A549 (cell line): ENCODE measurements at regions not wholly inside any gene's neighbourhood (a gene's known extent, or its start where the extent isn't known, plus 50 kb on each side); places are given as distances from the start of the nearest gene placed in this dataset.

Source experiments
- ATAC-seq, 2 experiments: fragments of 200-7000 bp in 1 of 2; fragments of >200 bp in 1 of 2; cut with Nextera tagmentation in 1 of 2; cut with Tn5 transposase in 1 of 2; 3 replicates each; pipeline versions ENCODE4 v1.8.0 to v1.9.1; 2018 to 2020; ENCODE audit warnings: mild to moderate bottlenecking in 1 of 2, moderate library complexity in 1 of 2
- CTCF ChIA-PET: fragments of 300-600 bp; sonication (Branson Sonifier 250); formaldehyde crosslinking; extraction: SDS; loops from one replicate; lab custom pipeline; 2021; ENCODE audit warnings: antibody characterized with exemption, inconsistent platforms; lab: Yijun Ruan, JAX
- POLR2A ChIA-PET: fragments of 350-600 bp; formaldehyde crosslinking; extraction: SDS; loops from one replicate; lab custom pipeline; 2021; ENCODE audit warnings: antibody characterized with exemption, inconsistent platforms; lab: Yijun Ruan, JAX
- DNase-seq, 2 experiments: peaks; one replicate each; pipeline versions ENCODE4 v3.0.0 to v3.0.0-alpha.2; 2011 to 2016; ENCODE audit warnings: low read depth in 1 of 2, low spot score in 1 of 2
- FAIRE-seq: peaks from 2 replicates; lab custom pipeline; 2011; peaks lifted over from hg19 to GRCh38; lab: Jason Lieb, UNC
- H3K27ac ChIP-seq, 2 experiments: fragments of >200 bp; sonication (Bioruptor Twin); formaldehyde crosslinking; 3 replicates each; pipeline ENCODE4 v1.5.1; 2016 to 2017
- H3K4me1 ChIP-seq: fragments of >200 bp; sonication (Bioruptor Twin); formaldehyde crosslinking; 3 replicates; pipeline ENCODE4 v1.6.1; 2016
- H3K4me2 ChIP-seq: fragments of >200 bp; sonication (Bioruptor Twin); formaldehyde crosslinking; 3 replicates; pipeline ENCODE4 v1.6.1; 2016
- H3K4me3 ChIP-seq: fragments of >200 bp; sonication (Bioruptor Twin); formaldehyde crosslinking; 3 replicates; pipeline ENCODE4 v1.5.1; 2016
- H3K9me3 ChIP-seq: fragments of >200 bp; sonication (Bioruptor Twin); formaldehyde crosslinking; 3 replicates; pipeline ENCODE4 v1.6.1; 2016
- BHLHE40 ChIP-seq: IDR thresholded peaks from 2 replicates; pipeline ENCODE4 v1.6.1; 2012; ENCODE audit warnings: low read depth, low read length, inconsistent platforms
- CBX8 ChIP-seq: fragments of 200-600 bp; sonication (generic); IDR thresholded peaks from 2 replicates; pipeline ENCODE4 v1.6.1; 2016
- CHD2 ChIP-seq: fragments of 150-350 bp; IDR thresholded peaks from 2 replicates; pipeline ENCODE4 v1.6.1; 2014; ENCODE audit warnings: low read length; ENCODE audit not compliant: partially characterized antibody
- CTCF ChIP-seq: fragments of >200 bp; sonication (Bioruptor Twin); formaldehyde crosslinking; IDR thresholded peaks from 3 replicates; pipeline ENCODE4 v1.5.1; 2016
- EHF ChIP-seq: fragments of 250-450 bp; sonication (Bioruptor Pico); IDR thresholded peaks from 2 replicates; pipeline ENCODE4 v1.5.0; 2020; ENCODE audit warnings: mild to moderate bottlenecking
- FOXS1 ChIP-seq: fragments of 250-450 bp; sonication (Bioruptor Pico); IDR thresholded peaks from 2 replicates; pipeline ENCODE4 v1.5.0; 2020; ENCODE audit warnings: mild to moderate bottlenecking, moderate library complexity
- GATA3 ChIP-seq: IDR thresholded peaks from 2 replicates; pipeline ENCODE4 v1.6.1; 2012; ENCODE audit warnings: borderline replicate concordance
- HOXA7 ChIP-seq: fragments of 250-450 bp; sonication (Bioruptor Pico); IDR thresholded peaks from 2 replicates; pipeline ENCODE4 v1.5.0; 2020; ENCODE audit warnings: mild to moderate bottlenecking, moderate library complexity
- KDM1A ChIP-seq: fragments of 200-600 bp; sonication (generic); IDR thresholded peaks from 2 replicates; pipeline ENCODE4 v1.6.1; 2016; ENCODE audit warnings: low read depth, mild to moderate bottlenecking
- KDM5A ChIP-seq: fragments of 200-600 bp; sonication (generic); IDR thresholded peaks from 2 replicates; pipeline ENCODE4 v1.6.1; 2016; ENCODE audit warnings: antibody characterized with exemption, mild to moderate bottlenecking
- NPAS2 ChIP-seq: fragments of 250-450 bp; sonication (Bioruptor Pico); IDR thresholded peaks from 2 replicates; pipeline ENCODE4 v1.8.0; 2022; ENCODE audit warnings: mild to moderate bottlenecking, moderate library complexity, borderline replicate concordance
- PHF8 ChIP-seq: fragments of 200-600 bp; sonication (generic); IDR thresholded peaks from 2 replicates; pipeline ENCODE4 v1.6.1; 2016; ENCODE audit warnings: low read depth, mild to moderate bottlenecking, antibody characterized with exemption, moderate library complexity, borderline replicate concordance
- POLR2AphosphoS2 ChIP-seq: conservative IDR thresholded peaks from 2 replicates; pipeline ENCODE4 v1.6.1; 2012; ENCODE audit warnings: low read length, improper control_type of control experiment, inconsistent platforms
- REST ChIP-seq: fragments of 200-600 bp; sonication (generic); IDR thresholded peaks from 2 replicates; pipeline ENCODE4 v1.6.1; 2016; ENCODE audit warnings: antibody characterized with exemption, mild to moderate bottlenecking, moderate library complexity
- RFX5 ChIP-seq: fragments of 450-650 bp; IDR thresholded peaks from 2 replicates; pipeline ENCODE4 v1.7.1; 2014; ENCODE audit warnings: antibody characterized with exemption, mild to moderate bottlenecking, moderate library complexity
- RNF2 ChIP-seq: fragments of 200-600 bp; sonication (generic); IDR thresholded peaks from 2 replicates; pipeline ENCODE4 v1.6.1; 2016; ENCODE audit warnings: low read depth, mild to moderate bottlenecking, antibody characterized with exemption, moderate library complexity, borderline replicate concordance
- SREBF2 ChIP-seq: fragments of 450-650 bp; IDR thresholded peaks from 2 replicates; pipeline ENCODE4 v1.6.1; 2014; ENCODE audit warnings: mild to moderate bottlenecking, moderate library complexity
- USF2 ChIP-seq: fragments of 450-650 bp; IDR thresholded peaks from 2 replicates; pipeline ENCODE4 v1.6.1; 2014; ENCODE audit warnings: antibody characterized with exemption
- WGBS: methylation state at CpG from one replicate; pipeline ENCODE4 v1.1.6; 2017; ENCODE audit errors: missing lambda C conversion rate; 5-methylcytosine and 5-hydroxymethylcytosine counted together
- TF ChIP-seq, protein P1 (sequence below): fragments of 150-350 bp; IDR thresholded peaks from 2 replicates; pipeline ENCODE4 v1.6.1; 2014; ENCODE audit warnings: low read depth, mild to moderate bottlenecking, low read length
- TF ChIP-seq, protein P2 (sequence below): fragments of >200 bp; sonication (Bioruptor Twin); formaldehyde crosslinking; IDR thresholded peaks from 3 replicates; pipeline ENCODE4 v1.6.1; 2016

GRCh38 chr11:69372589-69373250, 78.8 kb downstream of the MYEOV start:
- ATAC-seq (no peak), FAIRE-seq (no peak)
- WGBS, result 89% methylated on average over 13 of the region's 13 CpGs
- Histone ChIP-seq H3K4me1 (peaks cover 17% of the 10 kb centered on the region; the same call in 2 of the 3 replicates), H3K4me2 (no peak overlapping the region)
- TF ChIP-seq, protein P1, sequence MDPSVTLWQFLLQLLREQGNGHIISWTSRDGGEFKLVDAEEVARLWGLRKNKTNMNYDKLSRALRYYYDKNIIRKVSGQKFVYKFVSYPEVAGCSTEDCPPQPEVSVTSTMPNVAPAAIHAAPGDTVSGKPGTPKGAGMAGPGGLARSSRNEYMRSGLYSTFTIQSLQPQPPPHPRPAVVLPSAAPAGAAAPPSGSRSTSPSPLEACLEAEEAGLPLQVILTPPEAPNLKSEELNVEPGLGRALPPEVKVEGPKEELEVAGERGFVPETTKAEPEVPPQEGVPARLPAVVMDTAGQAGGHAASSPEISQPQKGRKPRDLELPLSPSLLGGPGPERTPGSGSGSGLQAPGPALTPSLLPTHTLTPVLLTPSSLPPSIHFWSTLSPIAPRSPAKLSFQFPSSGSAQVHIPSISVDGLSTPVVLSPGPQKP, result no peak
- TF ChIP-seq PHF8 (no peak), HOXA7 (CRISPR knock-in tag) (no peak), RNF2 (no peak), FOXS1 (CRISPR knock-in tag) (no peak), KDM1A (no peak), GATA3 (no peak), REST (no peak), EHF (CRISPR knock-in tag) (no peak), CTCF (no peak), CBX8 (no peak), CHD2 (no peak), RFX5 (no peak), NPAS2 (no peak), USF2 (no peak), BHLHE40 (no peak), POLR2AphosphoS2 (no peak), KDM5A (no peak), SREBF2 (no peak)
- TF ChIP-seq, protein P2, sequence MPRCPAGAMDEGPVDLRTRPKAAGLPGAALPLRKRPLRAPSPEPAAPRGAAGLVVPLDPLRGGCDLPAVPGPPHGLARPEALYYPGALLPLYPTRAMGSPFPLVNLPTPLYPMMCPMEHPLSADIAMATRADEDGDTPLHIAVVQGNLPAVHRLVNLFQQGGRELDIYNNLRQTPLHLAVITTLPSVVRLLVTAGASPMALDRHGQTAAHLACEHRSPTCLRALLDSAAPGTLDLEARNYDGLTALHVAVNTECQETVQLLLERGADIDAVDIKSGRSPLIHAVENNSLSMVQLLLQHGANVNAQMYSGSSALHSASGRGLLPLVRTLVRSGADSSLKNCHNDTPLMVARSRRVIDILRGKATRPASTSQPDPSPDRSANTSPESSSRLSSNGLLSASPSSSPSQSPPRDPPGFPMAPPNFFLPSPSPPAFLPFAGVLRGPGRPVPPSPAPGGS, result no peak
- TF ChIP-seq, all 56 proteins: peak for 0
- DNase-seq, result no peak
- H3K27ac ChIP-seq, result no peak overlapping the region
- peaks cover 10% of the 10 kb centered on the region for H3K9me3 ChIP-seq
- ChIA-PET CTCF (interaction anchor here (0.6 kb wide), 1 partner anchor 44 kb away, joined by 3 read pairs; no protein-coding TSS in a partner anchor), POLR2A (no interaction called here)
- H3K4me3 ChIP-seq, result no peak overlapping the region
